ENCODE measurements at regions not wholly inside any gene's neighbourhood (a gene's known extent, or its start where the extent isn't known, plus 50 kb on each side); places are given as distances from the start of the nearest gene placed in this dataset.

DNA sequence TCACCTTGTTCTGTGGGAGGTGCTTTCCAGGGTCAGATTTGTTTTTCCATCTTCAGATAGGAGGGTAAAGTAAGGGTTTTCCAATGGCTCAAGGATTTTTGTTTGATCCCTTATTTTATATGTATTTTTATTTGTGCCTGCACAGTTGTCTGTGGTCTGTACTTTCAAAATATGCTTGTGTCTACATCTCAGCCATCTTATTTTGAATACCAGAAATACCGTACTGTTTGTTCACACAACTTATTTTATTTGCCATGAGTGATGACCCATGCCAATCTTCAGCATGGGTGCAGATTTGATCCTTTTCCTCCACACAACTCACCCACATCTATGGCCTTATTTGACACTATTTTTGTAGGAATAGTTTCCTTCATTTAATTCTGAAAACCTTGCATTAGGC is 72.2 kb upstream of the PTCHD4 start:
- Histone ChIP-seq H3K4me2 (ENCODE audit: insufficient read depth, low read length) (no peak overlapping the region), H3K27me3 (ENCODE audit: insufficient read depth, low read length) (no peaks in the 10 kb centered on the region), H4K20me1 (ENCODE audit: insufficient read depth, low read length) (no peaks in the 10 kb centered on the region), H2AFZ (ENCODE audit: low read length) (no peak overlapping the region), H3K27ac (ENCODE audit: low read depth, low read length) (peak overlapping the region; percentile 6), H3K79me2 (ENCODE audit: insufficient read depth, low read length) (no peaks in the 10 kb centered on the region), H3K4me3 (ENCODE audit: insufficient read depth, low read length) (no peak overlapping the region), H3K9me3 (ENCODE audit: low read depth, low read length) (no peaks in the 10 kb centered on the region), H3K4me1 (ENCODE audit: insufficient read depth, low read length) (no peaks in the 10 kb centered on the region), H3K36me3 (ENCODE audit: insufficient read depth, low read length) (no peaks in the 10 kb centered on the region)
- DNase-seq (ENCODE audit: insufficient read length, low spot score, missing footprints): no peak
- TF ChIP-seq, protein P1, sequence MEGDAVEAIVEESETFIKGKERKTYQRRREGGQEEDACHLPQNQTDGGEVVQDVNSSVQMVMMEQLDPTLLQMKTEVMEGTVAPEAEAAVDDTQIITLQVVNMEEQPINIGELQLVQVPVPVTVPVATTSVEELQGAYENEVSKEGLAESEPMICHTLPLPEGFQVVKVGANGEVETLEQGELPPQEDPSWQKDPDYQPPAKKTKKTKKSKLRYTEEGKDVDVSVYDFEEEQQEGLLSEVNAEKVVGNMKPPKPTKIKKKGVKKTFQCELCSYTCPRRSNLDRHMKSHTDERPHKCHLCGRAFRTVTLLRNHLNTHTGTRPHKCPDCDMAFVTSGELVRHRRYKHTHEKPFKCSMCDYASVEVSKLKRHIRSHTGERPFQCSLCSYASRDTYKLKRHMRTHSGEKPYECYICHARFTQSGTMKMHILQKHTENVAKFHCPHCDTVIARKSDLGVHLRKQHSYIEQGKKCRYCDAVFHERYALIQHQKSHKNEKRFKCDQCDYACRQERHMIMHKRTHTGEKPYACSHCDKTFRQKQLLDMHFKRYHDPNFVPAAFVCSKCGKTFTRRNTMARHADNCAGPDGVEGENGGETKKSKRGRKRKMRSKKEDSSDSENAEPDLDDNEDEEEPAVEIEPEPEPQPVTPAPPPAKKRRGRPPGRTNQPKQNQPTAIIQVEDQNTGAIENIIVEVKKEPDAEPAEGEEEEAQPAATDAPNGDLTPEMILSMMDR (IDR thresholded peaks at IDR 0.05; ENCODE audit: extremely low read depth, low read depth, low read length): no peak

GRCh38 chr6:48178700-48179099 is 67.7 kb upstream of the PTCHD4 start:
- H3K27me3 ChIP-seq (ENCODE audit: insufficient read depth, low read length): no peaks in the 10 kb centered on the region
- H3K36me3 ChIP-seq (ENCODE audit: insufficient read depth, low read length): no peaks in the 10 kb centered on the region
- H3K4me1 ChIP-seq (ENCODE audit: insufficient read depth, low read length): no peaks in the 10 kb centered on the region
- no peaks in the 10 kb centered on the region for H4K20me1 ChIP-seq (ENCODE audit: insufficient read depth, low read length)
- no peak overlapping the region for H3K4me2 ChIP-seq (ENCODE audit: insufficient read depth, low read length)
- H2AFZ ChIP-seq (ENCODE audit: low read length): no peak overlapping the region
- H3K9me3 ChIP-seq (ENCODE audit: low read depth, low read length): no peaks in the 10 kb centered on the region
- H3K4me3 ChIP-seq (ENCODE audit: insufficient read depth, low read length): no peak overlapping the region
- no peak for DNase-seq (ENCODE audit: insufficient read length, low spot score, missing footprints)
- no peaks in the 10 kb centered on the region for H3K79me2 ChIP-seq (ENCODE audit: insufficient read depth, low read length)
- TF ChIP-seq, protein P1 (IDR thresholded peaks at IDR 0.05; ENCODE audit: extremely low read depth, low read depth, low read length): no peak
- H3K27ac ChIP-seq (ENCODE audit: low read depth, low read length): no peak overlapping the region

DNA sequence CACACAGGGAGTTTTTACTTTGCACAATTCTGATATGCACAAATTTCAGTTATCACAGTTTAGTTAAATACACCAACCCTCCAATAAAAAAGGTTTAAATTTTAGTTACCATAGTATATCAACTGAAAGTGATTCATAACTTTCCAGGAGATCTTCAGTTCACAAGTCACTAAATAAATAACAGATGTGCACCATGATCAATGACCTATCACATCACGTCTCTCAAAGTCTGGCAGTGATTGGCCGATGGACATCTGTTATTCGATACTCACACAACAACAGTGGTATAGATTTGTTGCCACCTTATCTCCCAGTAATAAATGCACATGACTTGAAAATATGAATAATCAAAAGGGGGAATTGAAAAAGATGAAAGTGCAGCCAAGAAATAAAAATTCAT is 66.8 kb upstream of the PTCHD4 start:
- TF ChIP-seq, protein P1 (IDR thresholded peaks at IDR 0.05; ENCODE audit: extremely low read depth, low read depth, low read length): no peak
- no peaks in the 10 kb centered on the region for H3K36me3 ChIP-seq (ENCODE audit: insufficient read depth, low read length)
- H3K79me2 ChIP-seq (ENCODE audit: insufficient read depth, low read length): no peaks in the 10 kb centered on the region

GRCh38 chr6:48176645-48177308 is 65.8 kb upstream of the PTCHD4 start:
- no peaks in the 10 kb centered on the region for H3K36me3 ChIP-seq (ENCODE audit: insufficient read depth, low read length)
- H2AFZ ChIP-seq (ENCODE audit: low read length): no peak overlapping the region
- no peak overlapping the region for H3K4me2 ChIP-seq (ENCODE audit: insufficient read depth, low read length)
- no peaks in the 10 kb centered on the region for H4K20me1 ChIP-seq (ENCODE audit: insufficient read depth, low read length)
- TF ChIP-seq, protein P1 (IDR thresholded peaks at IDR 0.05; ENCODE audit: extremely low read depth, low read depth, low read length): no peak
- no peak overlapping the region for H3K4me3 ChIP-seq (ENCODE audit: insufficient read depth, low read length)
- H3K27ac ChIP-seq (ENCODE audit: low read depth, low read length): no peak overlapping the region
- no peaks in the 10 kb centered on the region for H3K9me3 ChIP-seq (ENCODE audit: low read depth, low read length)
- no peaks in the 10 kb centered on the region for H3K27me3 ChIP-seq (ENCODE audit: insufficient read depth, low read length)
- no peak for DNase-seq (ENCODE audit: insufficient read length, low spot score, missing footprints)
- H3K4me1 ChIP-seq (ENCODE audit: insufficient read depth, low read length): no peaks in the 10 kb centered on the region
- H3K79me2 ChIP-seq (ENCODE audit: insufficient read depth, low read length): no peaks in the 10 kb centered on the region

More for the DNA sequence above, 66.8 kb upstream of the PTCHD4 start:
- Histone ChIP-seq H4K20me1 (ENCODE audit: insufficient read depth, low read length) (no peaks in the 10 kb centered on the region), H3K27me3 (ENCODE audit: insufficient read depth, low read length) (no peaks in the 10 kb centered on the region), H3K4me1 (ENCODE audit: insufficient read depth, low read length) (no peaks in the 10 kb centered on the region), H3K4me3 (ENCODE audit: insufficient read depth, low read length) (no peak overlapping the region), H3K4me2 (ENCODE audit: insufficient read depth, low read length) (no peak overlapping the region), H3K27ac (ENCODE audit: low read depth, low read length) (no peak overlapping the region), H2AFZ (ENCODE audit: low read length) (no peak overlapping the region), H3K9me3 (ENCODE audit: low read depth, low read length) (no peaks in the 10 kb centered on the region)
- DNase-seq (ENCODE audit: insufficient read length, low spot score, missing footprints): no peak

All from osteoblast (primary cell).